RWPE1 (cell line): ENCODE measurements at regions not wholly inside any gene's neighbourhood (a gene's known extent, or its start where the extent isn't known, plus 50 kb on each side); places are given as distances from the start of the nearest gene placed in this dataset.

Experiments used
- CTCF ChIA-PET: fragments of 350-600 bp; sonication (Branson Sonifier 250); formaldehyde crosslinking; extraction: SDS; loops from one replicate; lab custom pipeline; 2021; lab: Yijun Ruan, JAX
- POLR2A ChIA-PET: fragments of 400-600 bp; formaldehyde crosslinking; extraction: SDS; loops from one replicate; lab custom pipeline; 2020; ENCODE audit warnings: antibody characterized with exemption; ENCODE audit not compliant: low non-redundant PET; lab: Yijun Ruan, JAX
- DNase-seq: peaks from one replicate; pipeline ENCODE4 v3.0.0; 2012; ENCODE audit warnings: low spot score
- H3K27ac ChIP-seq: fragments of 450-650 bp; 2 replicates; pipeline ENCODE4 v1.5.1; 2017
- CTCF ChIP-seq: fragments of 450-650 bp; conservative IDR thresholded peaks from 2 replicates; pipeline ENCODE4 v1.5.1; 2017; ENCODE audit warnings: low read depth, mild to moderate bottlenecking

- POLR2A ChIA-PET: no interaction called here
- no peak for TF ChIP-seq CTCF
- no peak for DNase-seq
- H3K27ac ChIP-seq: no peak overlapping the region
- CTCF ChIA-PET: no interaction called here
Measured at GRCh38 chr7:35528381-35528977, 166.5 kb downstream of the HERPUD2 start.

DNA sequence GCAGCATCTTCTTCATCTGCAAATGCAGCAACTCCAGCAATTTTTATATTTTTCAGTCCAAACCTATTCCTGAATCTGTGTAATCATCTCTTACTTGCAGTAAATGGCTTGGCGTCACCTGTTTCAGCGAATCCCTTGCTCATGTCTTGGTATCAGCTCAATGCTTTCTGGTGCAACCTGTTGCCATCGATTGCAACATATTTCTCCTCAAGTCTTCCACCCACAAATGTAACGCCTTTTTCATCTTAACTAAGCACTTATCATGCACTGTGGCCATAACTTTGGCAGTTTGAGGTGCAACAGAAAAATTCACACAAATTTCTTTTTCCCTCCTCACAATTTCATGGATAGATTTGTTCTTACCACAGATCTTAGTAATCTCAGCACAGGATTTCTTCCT, 168.3 kb downstream of the HERPUD2 start:
- no peak overlapping the region for H3K27ac ChIP-seq
- TF ChIP-seq CTCF: no peak
- POLR2A ChIA-PET: no interaction called here
- CTCF ChIA-PET: no interaction called here
- DNase-seq: no peak

DNA sequence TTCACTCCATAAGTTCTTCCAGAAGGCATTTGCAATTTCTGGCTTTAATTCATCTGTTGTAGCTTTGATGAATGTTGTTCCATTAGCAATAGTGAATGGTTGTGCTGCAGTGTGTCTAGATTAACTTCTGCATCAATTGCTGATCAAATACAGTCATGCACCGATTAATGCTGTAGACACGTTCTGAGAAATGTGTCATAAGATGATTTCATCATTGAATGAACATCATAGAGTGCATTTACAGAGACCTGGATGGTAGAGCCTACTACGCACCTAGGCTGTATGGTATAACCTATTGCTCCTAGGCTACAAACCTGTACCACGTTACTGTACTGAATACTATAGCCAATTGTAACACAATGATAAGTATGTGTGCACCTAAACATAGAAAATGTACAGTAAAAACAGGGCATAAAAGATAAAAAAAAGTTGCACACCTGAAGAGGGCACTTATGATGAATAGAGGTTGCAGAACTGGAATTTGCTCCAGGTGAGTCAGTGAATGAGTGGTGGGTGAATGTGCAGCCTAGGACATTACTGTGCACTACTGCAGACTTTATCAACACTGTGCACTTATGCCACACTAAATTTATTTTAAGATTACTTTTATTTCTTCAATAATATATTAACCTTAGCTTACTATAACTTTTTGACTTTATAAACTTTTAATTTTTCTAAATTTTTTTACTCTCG, 170.7 kb downstream of the HERPUD2 start:
- H3K27ac ChIP-seq: no peak overlapping the region
- ChIA-PET POLR2A (no interaction called here), CTCF (no interaction called here)
- TF ChIP-seq CTCF: no peak
- DNase-seq: no peak

GRCh38 chr7:35523292-35523691, 171.6 kb downstream of the HERPUD2 start:
- CTCF ChIA-PET: no interaction called here
- POLR2A ChIA-PET: no interaction called here

GRCh38 chr7:35522697-35523096, 172.2 kb downstream of the HERPUD2 start:
- ChIA-PET CTCF (interaction anchor here (0.6 to 1.2 kb wide), 3 partner anchors 91 to 812 kb away, joined by 3 read pairs; no protein-coding TSS in a partner anchor), POLR2A (no interaction called here)

More at GRCh38 chr7:35523292-35523691, 171.6 kb downstream of the HERPUD2 start:
- TF ChIP-seq CTCF: no peak
- no peak overlapping the region for H3K27ac ChIP-seq
- no peak for DNase-seq

DNA sequence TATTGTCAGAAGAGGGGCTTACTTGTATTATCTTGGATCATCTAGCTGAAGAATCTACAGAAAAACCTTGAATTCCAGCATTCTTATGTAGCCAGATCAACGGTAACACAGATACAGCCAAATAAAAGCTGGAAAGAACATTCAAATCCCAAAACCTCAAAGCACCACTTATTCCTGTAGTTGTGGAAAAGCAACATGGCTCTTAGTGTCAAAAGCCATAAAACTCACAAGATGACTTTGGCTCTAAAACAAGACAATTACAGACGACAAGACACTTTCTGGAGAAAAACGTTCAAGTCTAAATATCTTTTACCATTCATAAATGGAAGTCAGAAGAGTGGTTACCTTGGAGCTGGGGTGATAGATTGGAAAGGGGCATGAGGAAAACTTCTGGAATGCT, 173.0 kb downstream of the HERPUD2 start:
- H3K27ac ChIP-seq: no peak overlapping the region
- ChIA-PET POLR2A (no interaction called here), CTCF (interaction anchor here (0.6 to 1.2 kb wide), 4 partner anchors 91 to 1180 kb away, joined by 3 read pairs; no protein-coding TSS in a partner anchor)
- TF ChIP-seq CTCF: no peak
- no peak for DNase-seq

More at GRCh38 chr7:35522697-35523096, 172.2 kb downstream of the HERPUD2 start:
- no peak overlapping the region for H3K27ac ChIP-seq
- no peak for DNase-seq
- TF ChIP-seq CTCF: no peak
